ENCODE measurements at regions not wholly inside any gene's neighbourhood (a gene's known extent, or its start where the extent isn't known, plus 50 kb on each side); places are given as distances from the start of the nearest gene placed in this dataset.

DNA sequence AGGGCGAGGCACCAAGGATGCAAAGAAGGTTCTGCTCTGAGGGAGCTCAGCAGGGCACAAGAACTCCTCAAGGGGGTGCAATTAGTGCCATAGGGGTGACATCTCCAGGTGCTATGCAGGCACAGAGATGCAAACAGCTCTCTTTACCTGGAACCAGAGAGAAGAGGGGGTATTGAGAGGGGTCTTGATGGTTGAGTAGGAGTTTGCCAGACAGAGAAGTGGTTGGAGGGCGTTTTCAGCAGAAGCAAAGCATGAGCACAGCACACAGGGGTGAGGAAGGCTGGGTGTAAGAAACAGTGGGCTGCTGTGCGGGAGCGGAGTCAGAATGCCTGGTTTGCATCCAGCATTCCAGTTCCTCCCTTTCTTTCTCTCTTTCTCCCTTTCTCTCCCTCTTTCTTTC, 81.8 kb upstream of the LHX1 start:
- Histone ChIP-seq H3K36me3 (replicated peaks in 1 of 2; ENCODE audit: insufficient read depth in 1 of 2, low read depth in 2 of 2) (no peaks in the 10 kb centered on the region), H3K9me3 (no peaks in the 10 kb centered on the region), H3K4me3 (no peak overlapping the region), H3K27me3 (no peaks in the 10 kb centered on the region), H3K4me1 (no peaks in the 10 kb centered on the region), H3K27ac (no peak overlapping the region)
- TF ChIP-seq, protein P1, sequence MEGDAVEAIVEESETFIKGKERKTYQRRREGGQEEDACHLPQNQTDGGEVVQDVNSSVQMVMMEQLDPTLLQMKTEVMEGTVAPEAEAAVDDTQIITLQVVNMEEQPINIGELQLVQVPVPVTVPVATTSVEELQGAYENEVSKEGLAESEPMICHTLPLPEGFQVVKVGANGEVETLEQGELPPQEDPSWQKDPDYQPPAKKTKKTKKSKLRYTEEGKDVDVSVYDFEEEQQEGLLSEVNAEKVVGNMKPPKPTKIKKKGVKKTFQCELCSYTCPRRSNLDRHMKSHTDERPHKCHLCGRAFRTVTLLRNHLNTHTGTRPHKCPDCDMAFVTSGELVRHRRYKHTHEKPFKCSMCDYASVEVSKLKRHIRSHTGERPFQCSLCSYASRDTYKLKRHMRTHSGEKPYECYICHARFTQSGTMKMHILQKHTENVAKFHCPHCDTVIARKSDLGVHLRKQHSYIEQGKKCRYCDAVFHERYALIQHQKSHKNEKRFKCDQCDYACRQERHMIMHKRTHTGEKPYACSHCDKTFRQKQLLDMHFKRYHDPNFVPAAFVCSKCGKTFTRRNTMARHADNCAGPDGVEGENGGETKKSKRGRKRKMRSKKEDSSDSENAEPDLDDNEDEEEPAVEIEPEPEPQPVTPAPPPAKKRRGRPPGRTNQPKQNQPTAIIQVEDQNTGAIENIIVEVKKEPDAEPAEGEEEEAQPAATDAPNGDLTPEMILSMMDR (IDR thresholded peaks at IDR 0.05): no peak
- no peak for TF ChIP-seq POLR2A (IDR thresholded peaks at IDR 0.05)
- intact Hi-C loops (cut with DNase I): no loop called here
- DNase-seq (no peak), ATAC-seq (no peak)
- 79 to 80% methylated on average over 4 of the region's 4 CpGs for WGBS, 2 donors

DNA sequence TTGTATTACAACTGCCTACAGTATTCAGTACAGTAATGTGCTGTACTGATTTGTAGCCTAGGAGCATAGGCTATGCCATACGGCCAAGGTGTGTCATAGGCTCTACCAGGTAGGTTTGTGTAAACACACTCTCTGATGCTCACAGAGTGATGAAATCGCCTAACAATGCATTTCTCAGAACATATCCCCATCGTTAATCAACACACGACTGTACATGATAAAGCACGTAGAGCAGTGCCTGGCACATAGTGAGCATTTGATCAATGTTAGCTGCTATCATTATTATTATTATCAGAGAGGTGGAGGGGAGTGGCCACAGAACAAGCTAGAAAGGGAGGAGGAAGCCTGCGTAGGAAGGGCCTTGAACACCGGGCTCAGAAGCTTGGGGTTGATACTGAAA, 81.1 kb upstream of the LHX1 start:
- DNase-seq: peak in 2 of 4 donors; percentile 9 to 16
- H3K4me3 ChIP-seq: no peak overlapping the region
- peak; percentile 40 for ATAC-seq
- H3K9me3 ChIP-seq: no peaks in the 10 kb centered on the region
- no peaks in the 10 kb centered on the region for H3K27me3 ChIP-seq
- no peak overlapping the region for H3K27ac ChIP-seq
- intact Hi-C loops (cut with DNase I): no loop called here
- no peaks in the 10 kb centered on the region for H3K4me1 ChIP-seq
- H3K36me3 ChIP-seq (replicated peaks in 1 of 2; ENCODE audit: insufficient read depth in 1 of 2, low read depth in 2 of 2): no peaks in the 10 kb centered on the region
- TF ChIP-seq POLR2A (IDR thresholded peaks at IDR 0.05): no peak
- TF ChIP-seq, protein P1 (IDR thresholded peaks at IDR 0.05): no peak
- WGBS, 2 donors: 16 to 25% methylated on average over 7 of the region's 7 CpGs

DNA sequence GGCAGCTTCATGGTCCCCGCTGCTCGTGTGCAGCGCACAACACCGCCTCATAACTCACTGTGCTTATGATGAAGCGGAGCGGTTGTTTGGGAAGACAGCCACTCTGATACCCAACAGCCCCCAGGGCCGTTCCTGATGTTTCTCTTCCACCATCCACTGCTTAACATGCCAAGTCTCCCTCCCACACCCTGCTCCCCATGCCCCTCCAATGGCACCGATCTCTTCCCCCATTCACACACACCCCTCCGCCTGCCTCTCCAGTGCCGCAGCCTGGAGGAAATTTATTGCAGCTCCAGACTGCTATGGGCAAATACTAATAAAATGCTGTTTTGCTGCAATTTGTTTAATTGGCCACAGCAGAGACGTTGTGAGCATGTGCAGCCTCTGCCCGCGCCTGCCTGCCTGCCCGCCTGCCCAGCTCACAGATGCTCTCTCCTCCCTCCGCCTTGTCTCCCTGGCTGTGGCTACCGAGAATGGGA, 80.3 kb upstream of the LHX1 start:
- Histone ChIP-seq H3K4me3 (no peak overlapping the region), H3K27me3 (no peaks in the 10 kb centered on the region), H3K36me3 (replicated peaks in 1 of 2; ENCODE audit: insufficient read depth in 1 of 2, low read depth in 2 of 2) (no peaks in the 10 kb centered on the region), H3K9me3 (no peaks in the 10 kb centered on the region), H3K27ac (no peak overlapping the region), H3K4me1 (no peaks in the 10 kb centered on the region)
- intact Hi-C loops (cut with DNase I): no loop called here
- no peak for ATAC-seq
- 61 to 66% methylated on average over 14 to 16 of the region's 16 CpGs for WGBS, 2 donors
- TF ChIP-seq, protein P1 (IDR thresholded peaks at IDR 0.05): no peak
- TF ChIP-seq POLR2A (IDR thresholded peaks at IDR 0.05): no peak
- no peak for DNase-seq

DNA sequence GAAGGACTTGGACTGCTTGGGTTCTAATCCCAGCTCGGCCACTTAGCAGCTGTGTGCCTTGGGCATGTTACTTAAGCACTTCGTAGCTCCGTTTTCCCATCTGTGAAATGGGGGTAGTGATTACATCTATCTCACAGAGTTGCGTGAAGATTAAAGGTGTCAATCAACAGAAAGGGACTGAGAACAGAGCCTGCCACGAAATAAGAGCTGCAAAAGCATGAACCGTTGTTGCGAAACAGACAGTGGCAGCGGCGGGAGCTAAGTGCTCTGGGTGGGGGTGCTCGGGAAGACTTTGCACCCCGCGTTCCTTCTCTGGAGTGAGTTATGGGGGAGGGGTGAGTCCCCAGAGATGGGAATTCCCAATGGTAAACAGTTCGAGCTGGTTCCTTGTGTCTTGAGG, 79.6 kb upstream of the LHX1 start:
- no peak for TF ChIP-seq POLR2A (IDR thresholded peaks at IDR 0.05)
- TF ChIP-seq, protein P1 (IDR thresholded peaks at IDR 0.05): no peak
- H3K36me3 ChIP-seq (replicated peaks in 1 of 2; ENCODE audit: insufficient read depth in 1 of 2, low read depth in 2 of 2): no peaks in the 10 kb centered on the region
- no peaks in the 10 kb centered on the region for H3K27me3 ChIP-seq
- intact Hi-C loops (cut with DNase I): no loop called here
- ATAC-seq: no peak
- WGBS, 2 donors: 42 to 59% methylated on average over 12 to 13 of the region's 13 CpGs
- no peak for DNase-seq
- no peaks in the 10 kb centered on the region for H3K9me3 ChIP-seq
- no peaks in the 10 kb centered on the region for H3K4me1 ChIP-seq
- H3K27ac ChIP-seq: no peak overlapping the region
- no peak overlapping the region for H3K4me3 ChIP-seq
